ENCODE measurements at regions not wholly inside any gene's neighbourhood (a gene's known extent, or its start where the extent isn't known, plus 50 kb on each side); places are given as distances from the start of the nearest gene placed in this dataset.

GRCh38 chr13:84823528-84823927, 941.3 kb upstream of the SLITRK1 start:
- TF ChIP-seq POLR2A (IDR thresholded peaks at IDR 0.05; ENCODE audit: borderline replicate concordance, extremely low read depth, insufficient read depth, insufficient read length) (no peak), SP1 (IDR thresholded peaks at IDR 0.05; ENCODE audit: low read depth) (no peak), ZNF274 (IDR thresholded peaks at IDR 0.05; ENCODE audit: low read depth, low read length) (no peak)

All from HCT116 (cell line).